ENCODE measurements at regions not wholly inside any gene's neighbourhood (a gene's known extent, or its start where the extent isn't known, plus 50 kb on each side); places are given as distances from the start of the nearest gene placed in this dataset.

GRCh38 chr13:90738881-90739280, 608.6 kb upstream of the MIR17HG start:
- TF ChIP-seq POLR2AphosphoS5 (IDR thresholded peaks at IDR 0.05; ENCODE audit: borderline replicate concordance, low read depth, low read length), result no peak
- no peak for TF ChIP-seq EZH2 (IDR thresholded peaks at IDR 0.05)
